Activated CD8-positive, alpha-beta memory T cell treated with anti-CD3 and anti-CD28 coated beads for 24 hours (primary cell): ENCODE measurements at regions not wholly inside any gene's neighbourhood (a gene's known extent, or its start where the extent isn't known, plus 50 kb on each side); places are given as distances from the start of the nearest gene placed in this dataset.
"Not testable (repeated sequence)": the region's sequence is repeated elsewhere in the genome, so short reads cannot be mapped to it uniquely, and the experiment has no call there.

Experiments used
- DNase-seq: peaks from one replicate; pipeline ENCODE4 v3.0.0-alpha.2; 2020

DNA sequence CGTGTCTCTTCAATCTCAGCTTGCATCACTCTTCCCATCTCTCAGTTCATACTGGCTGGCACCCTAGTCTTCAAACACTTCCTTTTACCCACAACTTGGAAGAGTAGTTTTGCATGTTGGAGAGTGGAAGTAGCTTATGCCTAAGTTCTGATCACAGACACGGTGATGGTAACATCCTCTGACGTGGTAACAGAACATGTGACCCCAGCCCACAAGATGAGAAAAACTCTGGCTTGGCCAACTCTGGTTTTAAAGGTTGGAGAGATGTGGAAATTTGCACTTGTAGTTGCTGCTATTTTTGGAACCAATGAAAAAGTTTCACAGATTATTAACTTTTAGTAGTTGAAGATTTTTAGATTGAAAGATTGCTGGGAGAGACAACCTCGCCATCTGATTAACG, 155.4 kb upstream of the SLC35G4 start:
- DNase-seq = no peak

DNA sequence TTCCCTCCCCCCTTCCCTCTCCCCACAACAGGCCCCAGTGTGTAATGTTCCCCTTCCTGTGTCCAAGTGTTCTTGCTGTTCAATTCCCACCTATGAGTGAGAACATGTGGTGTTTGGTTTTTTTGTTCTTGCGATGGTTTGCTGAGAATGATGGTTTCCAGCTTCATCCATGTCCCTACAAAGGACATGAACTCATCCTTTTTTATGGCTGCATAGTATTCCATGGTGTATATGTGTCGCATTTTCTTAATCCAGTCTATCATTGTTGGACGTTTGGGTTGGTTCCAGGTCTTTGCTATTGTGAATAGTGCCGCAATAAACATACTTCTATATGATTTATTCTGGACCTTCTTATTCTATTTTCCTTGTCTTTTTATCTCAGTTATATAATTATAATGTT, 165.2 kb upstream of the SLC35G4 start:
- DNase-seq = not testable (repeated sequence)

DNA sequence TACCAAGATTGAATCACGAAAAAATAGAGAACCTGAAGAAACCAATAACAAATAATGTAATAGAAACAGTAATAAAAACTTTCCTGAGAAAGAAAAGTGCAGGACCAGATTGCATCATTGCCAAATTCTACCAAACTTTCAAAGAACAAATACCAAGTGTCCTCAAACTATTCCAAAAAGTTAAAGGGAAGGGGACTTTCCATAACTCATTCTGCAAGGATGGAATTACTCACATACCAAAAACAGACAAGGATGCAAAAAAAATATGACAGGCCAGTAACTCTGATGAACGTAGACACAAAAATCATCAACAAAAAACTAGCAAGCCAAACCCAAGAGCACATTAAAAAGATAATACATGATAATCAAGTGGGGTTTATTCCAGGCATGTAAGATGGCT, 172.3 kb upstream of the SLC35G4 start:
- no peak for DNase-seq

DNA sequence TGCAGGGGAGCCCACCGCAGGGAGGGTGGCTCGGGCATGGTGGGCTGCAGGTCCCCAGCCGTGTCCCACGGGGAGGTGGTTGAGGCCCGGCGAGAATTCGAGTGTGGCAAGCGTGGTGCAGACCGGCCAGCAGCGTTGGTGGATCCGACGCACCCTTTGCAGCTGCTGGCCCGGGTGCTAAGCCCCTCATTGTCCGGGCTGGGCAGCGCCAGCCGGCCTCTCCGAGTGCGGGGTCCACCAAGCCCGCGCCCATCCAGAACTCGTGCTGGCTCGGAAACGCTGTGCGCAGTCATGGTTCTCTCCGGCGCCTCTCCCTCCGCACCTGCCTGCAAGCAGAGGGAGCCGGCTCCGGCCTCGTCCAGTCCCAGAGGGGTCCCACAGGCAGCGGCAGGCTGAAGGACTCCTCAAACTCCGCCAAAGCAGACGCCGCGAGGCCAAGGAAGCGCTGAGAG, 177.0 kb upstream of the SLC35G4 start:
- DNase-seq = no peak

DNA sequence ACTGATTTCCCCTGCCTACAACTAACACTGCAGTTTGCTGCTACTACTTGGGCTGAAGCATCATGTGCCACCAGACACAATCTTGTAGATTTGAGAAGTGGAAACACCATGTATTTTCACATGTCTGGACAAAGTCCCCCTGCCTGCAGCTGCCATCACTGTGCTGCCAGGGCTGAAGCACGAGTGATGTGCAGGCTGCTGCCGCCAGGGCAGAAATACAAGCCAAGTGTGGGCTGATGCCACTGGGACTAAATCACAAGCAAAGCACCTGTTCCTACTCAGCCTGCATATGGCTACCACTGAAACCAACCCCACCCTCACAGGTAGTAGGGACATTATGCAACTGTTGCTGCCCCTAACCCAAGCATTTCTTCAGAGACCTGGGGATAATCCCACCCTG, 179.5 kb upstream of the SLC35G4 start:
- DNase-seq = no peak

DNA sequence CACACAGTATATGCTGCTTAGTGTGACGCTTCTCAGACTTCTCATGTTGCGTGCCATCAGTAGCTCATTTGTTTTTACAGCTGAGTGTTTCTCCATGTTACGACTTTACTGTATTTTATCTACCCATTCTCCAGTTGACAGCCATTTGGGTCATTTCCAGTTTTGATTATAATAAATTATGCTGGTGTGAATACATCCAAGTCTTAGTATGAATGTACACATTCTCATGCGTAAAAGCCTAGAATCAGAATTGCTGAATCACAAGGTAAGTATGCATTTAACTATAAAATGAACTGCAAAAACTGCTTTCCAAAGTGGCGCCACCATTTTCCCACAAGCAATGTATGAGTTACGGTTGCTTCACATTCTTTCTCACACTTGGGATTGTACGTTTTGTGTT, 184.2 kb upstream of the SLC35G4 start:
- no peak for DNase-seq

DNA sequence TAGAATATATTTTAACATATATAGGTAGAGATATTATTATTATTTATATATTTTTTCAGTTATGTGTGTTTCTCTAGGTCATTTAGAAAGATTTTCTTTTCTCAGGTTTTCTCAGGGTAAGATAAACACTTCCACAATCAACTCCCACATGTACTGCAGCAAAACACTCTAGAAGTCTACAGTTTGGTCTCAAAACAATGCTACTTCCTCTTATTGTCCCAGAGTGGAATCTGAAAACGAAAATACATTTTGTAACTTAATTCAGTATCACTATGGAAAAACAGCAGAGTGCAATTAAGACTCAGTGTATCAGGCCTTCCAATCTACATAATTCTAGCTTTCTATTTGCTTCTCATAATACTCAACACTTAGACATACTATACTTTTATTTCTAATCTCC, 190.1 kb upstream of the SLC35G4 start:
- DNase-seq = no peak

DNA sequence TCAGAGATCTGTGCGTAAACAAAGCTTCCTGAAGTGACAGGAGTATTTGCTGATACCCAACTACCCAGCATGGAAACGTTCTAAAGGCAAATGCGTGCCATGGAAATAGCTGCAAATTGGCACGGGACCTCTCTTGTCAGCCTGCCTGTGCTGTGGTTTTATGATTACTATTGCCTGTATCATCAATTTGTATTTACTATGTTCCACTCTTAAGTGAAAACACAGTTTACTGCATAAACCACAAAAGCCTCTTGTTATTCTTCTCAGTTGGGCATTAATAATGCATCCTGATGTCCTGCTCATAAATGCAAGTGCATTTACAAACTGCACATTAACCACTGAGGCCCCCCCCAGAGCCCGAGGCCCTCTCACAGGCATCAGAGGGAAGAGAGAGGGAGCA, 196.6 kb upstream of the SLC35G4 start:
- DNase-seq = no peak

DNA sequence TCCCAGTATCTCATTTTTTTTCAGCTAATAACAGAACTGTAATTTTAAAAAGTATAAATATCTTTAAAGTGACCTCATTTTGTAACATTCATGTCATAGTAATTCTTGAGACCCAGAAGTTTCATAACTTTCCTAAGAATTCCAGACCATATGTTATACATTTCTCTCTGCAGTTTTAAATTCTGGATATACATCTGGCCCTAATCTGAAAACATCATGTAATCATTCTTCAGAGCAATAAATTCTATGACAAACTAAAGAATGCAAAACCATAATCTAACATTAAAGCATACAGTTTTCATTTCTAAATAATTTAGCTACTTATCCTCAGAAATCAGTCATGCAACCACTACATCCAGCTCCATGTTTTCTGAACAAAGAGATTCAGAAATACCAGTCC, 198.3 kb upstream of the SLC35G4 start:
- no peak for DNase-seq

DNA sequence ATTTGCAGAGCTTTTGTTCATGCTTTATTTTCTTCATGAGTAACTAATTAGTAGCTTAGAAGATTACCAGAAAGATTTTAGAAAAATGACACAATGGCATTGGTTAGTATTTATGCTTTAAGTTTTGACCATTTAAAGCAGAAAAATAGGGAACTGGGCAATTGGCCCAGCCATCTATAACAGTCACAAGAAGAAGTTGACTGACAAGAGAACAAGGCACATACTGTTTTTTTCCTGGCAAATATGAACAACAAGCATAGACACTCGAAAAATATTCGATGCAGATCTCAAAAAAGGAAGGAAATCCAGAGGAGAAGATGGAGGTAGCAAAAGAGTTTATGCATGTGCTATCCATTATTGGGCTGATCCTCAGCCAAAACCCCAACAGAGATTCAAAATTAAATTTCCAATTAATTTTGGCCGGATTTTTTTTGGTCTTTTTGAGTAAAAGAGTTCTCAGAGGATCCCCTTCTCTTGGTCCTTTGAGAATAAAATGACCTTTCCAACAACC, 200.8 kb upstream of the SLC35G4 start:
- no peak for DNase-seq

DNA sequence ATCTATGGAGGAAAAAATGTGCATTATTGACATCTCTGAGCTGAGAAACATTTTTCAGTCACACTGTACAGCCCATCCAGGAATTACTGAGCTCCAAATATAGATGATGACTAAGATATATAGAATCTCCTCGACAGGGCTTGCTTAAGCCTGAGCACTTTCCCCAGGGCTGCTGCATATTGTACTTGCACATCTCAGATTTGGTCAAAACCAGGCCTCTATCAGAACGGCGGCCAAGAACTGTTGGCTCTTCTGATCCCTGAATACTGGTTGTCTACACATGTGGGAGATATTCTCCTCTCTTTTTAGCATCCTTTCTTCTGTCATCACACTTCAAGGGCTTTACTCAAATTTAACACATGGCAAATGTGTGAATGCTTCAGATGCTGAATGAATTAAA, 201.5 kb upstream of the SLC35G4 start:
- no peak for DNase-seq

DNA sequence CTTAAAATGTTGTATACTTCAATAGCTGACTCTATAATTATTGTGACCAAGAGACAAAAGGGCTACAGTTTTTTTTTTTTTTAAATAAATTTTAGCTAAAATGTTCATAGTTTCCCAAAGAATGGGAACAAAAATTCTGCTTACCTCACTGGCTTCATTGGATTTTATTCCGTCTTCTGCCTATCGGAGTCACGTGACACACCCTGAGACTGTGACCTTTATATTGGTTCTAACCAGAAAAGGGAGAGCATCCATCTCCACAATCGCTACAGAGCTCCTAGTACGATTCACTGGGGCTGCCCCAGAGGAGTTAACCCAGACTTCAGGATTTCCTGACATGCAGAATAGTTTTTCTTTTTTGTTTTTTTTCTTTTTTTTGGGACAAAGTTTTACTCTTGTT, 203.6 kb upstream of the SLC35G4 start:
- DNase-seq = no peak

DNA sequence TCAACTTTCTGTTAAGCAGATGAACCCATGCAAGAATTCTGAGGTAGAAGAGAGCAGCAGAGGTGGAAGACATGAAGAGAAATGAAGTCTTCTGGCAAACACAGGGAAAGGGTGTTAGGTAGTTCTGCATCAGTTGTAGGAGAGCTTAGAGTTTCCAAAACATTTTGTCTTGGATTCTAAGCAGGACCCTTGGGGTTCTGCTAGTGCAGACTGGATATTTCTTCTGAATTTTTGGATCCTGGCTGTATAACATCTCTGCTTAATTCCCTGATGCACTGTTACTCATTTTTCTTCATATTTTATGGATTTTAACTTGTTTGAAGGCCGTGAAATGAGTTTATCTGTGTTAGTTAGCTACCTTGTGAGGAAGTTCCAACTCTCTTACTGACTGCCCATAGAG, 208.7 kb upstream of the SLC35G4 start:
- DNase-seq = no peak

DNA sequence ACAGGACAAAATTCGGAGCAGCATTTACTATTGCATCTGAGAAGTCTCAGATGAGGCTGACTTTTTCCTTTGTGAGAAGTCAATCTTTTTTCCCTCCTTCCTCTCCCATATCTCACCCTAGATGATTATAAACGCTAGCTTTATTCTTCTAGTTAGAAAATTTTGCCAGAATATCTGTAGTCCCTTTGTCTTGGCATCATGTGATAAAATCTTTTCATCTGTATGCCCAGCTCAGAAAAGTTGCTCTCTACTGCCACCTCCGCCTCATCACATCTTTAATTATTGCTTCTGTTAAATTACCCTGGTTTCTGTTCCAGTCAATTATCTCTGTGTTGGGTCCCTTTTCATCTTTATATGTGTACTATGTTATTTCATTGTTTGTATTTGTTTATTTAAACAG, 210.8 kb upstream of the SLC35G4 start:
- DNase-seq = no peak

DNA sequence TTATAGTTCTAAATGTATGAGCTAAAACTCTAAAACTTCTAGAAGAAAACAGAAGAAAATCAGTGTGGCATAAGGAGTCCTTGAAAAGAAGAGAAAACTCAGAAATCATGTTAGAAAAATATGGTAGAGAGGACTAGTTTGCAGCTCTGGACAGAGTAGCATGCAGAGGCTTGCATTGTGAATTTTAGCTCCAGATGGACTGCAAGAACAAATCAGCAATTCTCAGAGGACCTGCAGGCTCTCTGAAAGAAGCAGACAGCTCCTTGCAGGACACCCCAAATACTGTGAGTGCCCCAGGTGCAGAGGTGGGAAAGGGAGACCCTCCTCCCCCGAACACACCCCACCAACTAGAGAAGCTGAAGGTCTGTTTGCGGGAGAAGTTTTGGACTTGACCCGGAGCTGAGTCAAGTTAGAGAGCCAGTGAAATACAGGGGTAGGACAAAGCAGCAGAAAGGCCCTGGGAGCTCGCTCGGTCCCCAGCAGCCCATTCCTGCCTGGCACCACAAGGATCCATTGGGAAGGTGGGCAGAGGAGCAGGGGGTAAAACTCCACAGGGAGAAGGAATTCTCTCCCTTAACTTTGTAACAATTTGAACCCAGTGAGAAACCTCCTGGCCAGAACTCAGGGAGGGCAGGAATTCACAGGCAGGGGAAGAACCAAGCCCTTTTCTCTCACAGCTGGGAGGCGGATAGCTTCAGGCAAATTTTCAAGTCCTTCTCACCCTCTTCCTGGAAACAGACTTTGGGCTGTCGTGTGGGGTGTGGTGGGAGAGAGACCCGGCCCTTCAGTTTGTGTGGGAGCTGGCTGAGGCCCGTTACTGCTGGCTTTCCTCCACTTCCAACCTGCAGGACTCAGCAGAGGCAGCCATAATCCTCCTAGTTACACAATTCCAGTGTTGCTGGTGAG, 216.2 kb upstream of the SLC35G4 start:
- DNase-seq = no peak

DNA sequence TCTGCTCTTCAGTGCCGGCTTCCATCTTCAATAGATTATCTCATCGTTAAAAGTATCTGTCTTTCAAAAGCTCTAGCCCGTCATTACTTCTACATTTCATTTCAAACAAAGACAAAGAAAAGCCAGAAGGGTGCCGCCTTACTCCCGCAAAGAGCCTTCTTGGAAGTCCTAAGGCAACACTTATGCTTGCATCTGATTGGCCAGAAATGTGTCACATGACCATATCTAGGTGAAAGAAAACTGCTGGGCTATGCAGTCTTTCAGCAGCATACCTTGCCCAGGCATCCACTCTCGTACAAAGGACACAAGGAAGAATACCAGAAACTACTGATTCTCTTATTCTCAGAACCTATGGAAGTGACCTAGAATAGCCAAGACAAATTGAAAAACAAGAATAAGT, 217.1 kb upstream of the SLC35G4 start:
- no peak for DNase-seq

DNA sequence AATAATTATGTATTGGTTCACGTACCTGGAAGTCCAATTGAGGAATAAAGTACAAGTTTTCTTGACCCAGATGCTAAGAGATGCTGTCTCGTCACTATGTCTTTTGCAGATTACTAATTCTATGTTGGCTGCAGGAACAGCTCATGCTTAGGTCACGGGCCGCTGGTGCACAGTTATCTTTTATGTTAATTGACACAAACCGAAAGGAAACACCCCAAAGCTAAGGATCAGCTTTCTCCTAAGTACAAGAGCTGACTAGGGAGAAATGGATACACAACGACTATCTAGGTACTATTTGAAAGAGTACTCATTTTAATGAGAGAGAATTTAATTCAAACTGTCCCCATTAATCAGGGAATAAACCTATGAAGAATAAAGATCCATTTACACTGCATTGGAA, 217.7 kb upstream of the SLC35G4 start:
- DNase-seq = no peak

DNA sequence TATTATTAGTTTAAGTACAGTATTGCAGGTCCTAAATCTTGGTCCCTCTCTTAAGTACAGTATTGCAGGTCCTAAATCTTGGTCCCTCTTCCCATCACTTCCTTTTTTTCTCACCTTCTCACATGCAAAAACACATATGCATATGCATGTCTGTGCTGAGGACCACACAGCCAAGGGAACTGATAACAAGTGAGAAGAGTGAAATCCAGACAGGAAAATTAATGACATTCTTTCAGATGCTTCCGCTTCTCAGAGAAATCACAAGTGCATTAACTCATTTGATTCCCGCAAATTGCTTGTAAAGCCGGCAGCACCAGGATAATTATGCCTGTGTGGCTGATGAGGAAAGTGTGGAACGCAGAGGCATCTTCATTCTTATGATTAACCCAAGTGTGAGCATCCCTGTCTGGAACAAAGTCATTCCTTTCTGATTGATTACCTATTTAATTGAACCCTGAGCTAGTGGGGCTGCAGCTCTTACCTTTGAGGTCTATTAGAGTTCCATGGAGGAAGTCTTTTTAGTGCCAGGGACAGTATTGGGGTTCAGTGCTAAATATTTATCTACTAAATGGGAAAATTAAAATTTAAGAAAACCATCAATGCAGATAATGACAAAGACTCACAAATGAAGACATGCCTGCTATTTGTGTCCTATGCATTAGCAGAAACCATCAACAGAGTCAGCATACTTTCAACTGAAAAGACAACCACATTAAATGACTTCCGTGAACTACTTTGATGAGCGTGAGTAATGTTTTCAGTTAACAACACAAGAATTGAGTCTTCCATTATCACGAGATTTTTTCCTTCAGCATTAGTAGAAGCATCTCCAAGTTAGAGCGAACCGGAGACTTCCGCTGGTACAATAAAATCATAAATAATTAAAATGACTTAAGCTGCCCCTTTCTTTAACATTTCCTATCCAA, 220.4 kb upstream of the SLC35G4 start:
- no peak for DNase-seq

DNA sequence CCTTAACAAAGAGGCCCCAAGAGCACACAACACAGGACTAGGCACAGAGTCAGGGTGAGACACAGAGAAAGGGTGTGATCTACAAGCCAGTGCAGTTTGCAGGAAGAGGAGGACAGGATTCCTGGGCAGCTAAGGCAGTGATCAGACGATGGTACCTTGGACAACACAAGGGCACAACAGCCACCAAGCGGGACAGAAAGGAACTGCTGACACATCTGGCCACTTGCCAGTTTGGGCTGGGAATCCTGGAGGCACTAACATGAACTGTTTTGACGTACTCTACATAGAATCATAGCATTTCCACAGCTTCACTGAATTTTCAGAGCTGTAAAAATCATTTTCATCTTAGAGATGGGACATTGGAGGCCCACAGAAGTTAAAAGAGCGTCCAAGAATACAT, 221.5 kb upstream of the SLC35G4 start:
- DNase-seq = no peak

DNA sequence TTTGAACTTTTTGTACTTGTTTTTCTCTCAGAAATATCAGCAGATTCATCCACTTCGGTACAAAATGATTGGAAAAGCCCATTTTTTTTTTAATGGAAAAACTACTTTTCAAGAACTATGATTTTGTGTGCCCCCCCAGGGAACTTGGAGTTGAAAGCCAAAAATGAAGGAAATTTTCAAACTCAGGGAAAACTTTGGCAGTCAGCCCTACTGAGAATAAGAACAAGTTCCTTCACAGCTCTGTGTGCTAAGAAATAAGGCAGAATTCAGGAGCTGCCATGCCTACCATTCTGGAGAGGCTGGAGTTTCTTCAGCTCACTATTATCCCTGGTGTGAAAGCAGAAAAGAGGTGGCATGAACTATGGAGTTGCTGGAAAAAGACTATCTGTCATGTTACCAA, 226.0 kb upstream of the SLC35G4 start:
- DNase-seq = no peak

DNA sequence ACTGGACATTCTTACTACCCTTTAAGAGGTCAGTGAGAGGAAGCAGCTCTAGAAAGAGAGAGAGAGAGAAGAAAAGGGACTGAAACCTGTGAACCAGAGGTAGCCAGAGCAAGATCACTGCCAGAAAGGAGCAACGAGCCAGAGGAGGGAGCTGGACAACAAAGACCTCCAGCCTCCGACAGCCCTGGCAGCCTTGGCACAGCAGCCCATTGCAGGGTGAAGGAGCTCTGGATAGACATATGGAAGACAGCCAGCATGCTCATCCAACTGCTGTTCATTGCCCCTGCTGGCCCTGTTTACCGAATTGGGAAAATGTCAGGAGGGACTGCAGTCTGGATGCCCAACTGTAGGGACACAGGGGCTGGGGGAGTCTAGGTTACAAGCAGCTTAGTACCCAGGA, 228.4 kb upstream of the SLC35G4 start:
- no peak for DNase-seq

DNA sequence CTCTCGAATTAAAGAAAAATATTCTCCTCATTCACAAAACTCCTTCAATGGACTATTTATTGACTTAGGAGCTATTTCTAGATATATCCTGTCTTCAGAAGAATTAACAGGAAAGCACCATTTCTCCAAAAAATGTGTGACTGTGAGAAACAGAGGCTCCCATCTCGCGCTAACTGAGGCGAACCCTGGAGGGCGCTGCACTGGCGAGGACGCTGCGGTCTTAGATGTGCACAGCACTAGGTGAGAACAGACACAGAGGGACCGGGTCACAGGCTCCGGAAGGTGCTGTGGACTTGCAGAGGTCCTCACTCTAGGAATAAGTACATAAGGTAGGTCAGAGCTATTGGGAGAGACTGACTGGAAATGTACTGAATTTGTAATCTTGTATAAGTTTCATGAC, 229.7 kb upstream of the SLC35G4 start:
- DNase-seq = no peak

DNA sequence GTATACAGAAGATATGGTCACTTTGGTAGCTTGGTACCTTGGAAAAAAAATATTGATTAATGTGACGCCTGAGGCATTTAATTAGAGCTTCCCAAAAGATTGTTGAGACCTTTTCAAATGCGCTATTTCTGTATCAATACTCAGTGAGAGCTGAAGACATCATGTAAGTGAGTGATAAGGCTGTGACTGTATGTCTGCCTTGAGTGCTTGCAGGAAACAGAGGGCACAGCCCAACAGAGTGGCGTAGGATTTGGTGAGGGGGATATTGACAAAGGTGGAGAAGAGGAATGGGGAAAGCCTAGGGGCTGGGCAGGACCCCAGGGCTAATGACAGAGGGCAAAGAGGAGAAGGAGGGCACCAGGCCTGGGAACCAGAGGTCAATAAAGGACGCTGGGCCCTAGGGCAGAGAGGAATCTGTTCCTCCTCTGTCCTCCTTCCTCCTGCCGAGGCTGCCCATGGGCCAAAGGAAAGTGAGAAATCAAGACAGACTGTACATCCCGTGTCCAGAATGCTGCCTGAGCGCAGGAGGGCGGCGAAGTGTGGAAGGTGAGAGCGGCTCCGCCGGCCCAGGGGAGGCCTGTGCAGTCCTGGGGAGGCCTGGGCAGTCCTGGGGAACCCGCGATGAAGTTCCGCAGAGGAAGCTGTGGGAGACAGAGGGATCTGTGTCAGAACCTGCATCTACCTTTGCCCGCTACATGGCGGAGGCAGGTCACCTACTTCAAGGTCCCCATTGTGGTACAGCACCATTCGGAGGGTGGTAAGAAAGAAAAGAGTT, 228.6 kb upstream of the PIEZO2 start:
- no peak for DNase-seq
